Neural progenitor cell (in vitro differentiated cells): ENCODE measurements at regions not wholly inside any gene's neighbourhood (a gene's known extent, or its start where the extent isn't known, plus 50 kb on each side); places are given as distances from the start of the nearest gene placed in this dataset.

Experiments used
- EZH2 ChIP-seq: fragments of 200-600 bp; sonication (generic); IDR thresholded peaks from 2 replicates; pipeline ENCODE4 v1.6.1; 2017; ENCODE audit warnings: antibody characterized with exemption, mild to moderate bottlenecking, moderate library complexity
- TF ChIP-seq, protein P1 (sequence below): fragments of 200-600 bp; sonication (generic); IDR thresholded peaks from 2 replicates; pipeline ENCODE4 v1.5.1; 2017; ENCODE audit warnings: antibody characterized with exemption, mild to moderate bottlenecking

GRCh38 chr3:59313365-59313764, 263.5 kb upstream of the CFAP20DC start:
- TF ChIP-seq, protein P1, sequence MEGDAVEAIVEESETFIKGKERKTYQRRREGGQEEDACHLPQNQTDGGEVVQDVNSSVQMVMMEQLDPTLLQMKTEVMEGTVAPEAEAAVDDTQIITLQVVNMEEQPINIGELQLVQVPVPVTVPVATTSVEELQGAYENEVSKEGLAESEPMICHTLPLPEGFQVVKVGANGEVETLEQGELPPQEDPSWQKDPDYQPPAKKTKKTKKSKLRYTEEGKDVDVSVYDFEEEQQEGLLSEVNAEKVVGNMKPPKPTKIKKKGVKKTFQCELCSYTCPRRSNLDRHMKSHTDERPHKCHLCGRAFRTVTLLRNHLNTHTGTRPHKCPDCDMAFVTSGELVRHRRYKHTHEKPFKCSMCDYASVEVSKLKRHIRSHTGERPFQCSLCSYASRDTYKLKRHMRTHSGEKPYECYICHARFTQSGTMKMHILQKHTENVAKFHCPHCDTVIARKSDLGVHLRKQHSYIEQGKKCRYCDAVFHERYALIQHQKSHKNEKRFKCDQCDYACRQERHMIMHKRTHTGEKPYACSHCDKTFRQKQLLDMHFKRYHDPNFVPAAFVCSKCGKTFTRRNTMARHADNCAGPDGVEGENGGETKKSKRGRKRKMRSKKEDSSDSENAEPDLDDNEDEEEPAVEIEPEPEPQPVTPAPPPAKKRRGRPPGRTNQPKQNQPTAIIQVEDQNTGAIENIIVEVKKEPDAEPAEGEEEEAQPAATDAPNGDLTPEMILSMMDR = peak; percentile 73
- TF ChIP-seq EZH2 = no peak
